ENCODE measurements at regions not wholly inside any gene's neighbourhood (a gene's known extent, or its start where the extent isn't known, plus 50 kb on each side); places are given as distances from the start of the nearest gene placed in this dataset.

DNA sequence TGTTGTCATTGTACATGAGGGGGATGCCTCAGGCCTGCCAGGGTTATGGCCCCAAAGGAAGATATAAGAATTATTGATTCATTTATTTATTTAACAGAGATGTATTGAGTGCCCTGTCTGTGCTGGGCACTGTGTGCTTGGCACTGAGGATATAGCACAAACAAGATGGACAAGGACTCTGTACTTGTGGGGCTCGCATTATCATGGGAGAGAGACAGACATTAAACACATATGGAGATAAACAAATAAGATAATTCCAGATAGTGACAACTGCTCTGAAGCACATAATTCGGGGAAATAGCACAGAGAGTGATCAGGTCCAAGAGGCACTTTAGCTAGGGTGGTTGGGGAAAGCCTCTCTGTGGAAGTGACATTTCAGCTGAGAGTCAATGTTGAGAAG, 119.8 kb upstream of the ARHGAP20 start:
- H2BK5ac ChIP-seq (ENCODE audit: insufficient read length, low read length), result no peak overlapping the region
- no peak overlapping the region for H3K27ac ChIP-seq (ENCODE audit: insufficient read length, low read depth, low read length)
- H2AK5ac ChIP-seq (ENCODE audit: insufficient read length, low read length), result no peak overlapping the region
- H4K5ac ChIP-seq (ENCODE audit: insufficient read length, low read depth, low read length), result no peak overlapping the region
- peaks cover 10 to 17% of the 10 kb centered on the region in 2 experiments for H3K4me1 Mint-ChIP-seq
- no peaks in the 10 kb centered on the region for H3K36me3 Mint-ChIP-seq (ENCODE audit: insufficient read depth in 1 of 3, low read depth in 3 of 3)
- H4K20me1 ChIP-seq (ENCODE audit: control insufficient read depth, insufficient read depth, insufficient read length), result no peaks in the 10 kb centered on the region
- no peak overlapping the region for H3K18ac ChIP-seq (ENCODE audit: insufficient read length, low read depth, low read length)
- no peak overlapping the region for H2BK120ac ChIP-seq (ENCODE audit: low read depth, low read length, poor library complexity, severe bottlenecking)
- DNase-seq, result no peak
- no peak overlapping the region for H3K23ac ChIP-seq (ENCODE audit: insufficient read length, low read depth, low read length)
- TF ChIP-seq CTCF (conservative IDR thresholded peaks at IDR 0.05), result no peak
- no CpG with 5 or more reads among the region's 2 CpGs for WGBS (ENCODE audit: extremely low coverage, insufficient read length, low lambda C conversion rate)
- no peaks in the 10 kb centered on the region for H3K27me3 Mint-ChIP-seq (ENCODE audit: low read depth)
- H3K9me3 ChIP-seq (ENCODE audit: control insufficient read depth, low read depth, low read length), result no peaks in the 10 kb centered on the region
- no peak overlapping the region for H3K4me3 Mint-ChIP-seq
- H3K9ac ChIP-seq (ENCODE audit: extremely low read depth, insufficient read length, low read length), result no peak overlapping the region
- no peak overlapping the region for H3K14ac ChIP-seq (ENCODE audit: insufficient read depth, low read length)
- no peak overlapping the region for H3K4ac ChIP-seq (ENCODE audit: low read depth, low read length)
- no peaks in the 10 kb centered on the region for H3K4me1 ChIP-seq (ENCODE audit: insufficient read depth, low read length)
- no peak overlapping the region for H3T11ph ChIP-seq (ENCODE audit: low read length)
- H3K27me3 ChIP-seq (ENCODE audit: insufficient read depth, low read length), result no peaks in the 10 kb centered on the region
- H3K27ac Mint-ChIP-seq, result peak overlapping the region in 1 of 3 experiments; percentile 31; a peak in 1 of 7 replicates
- no peak overlapping the region for H4K8ac ChIP-seq (replicated peaks; ENCODE audit: insufficient read length, low read depth, low read length)
- H3K9me3 Mint-ChIP-seq, result no peaks in the 10 kb centered on the region
- H2BK20ac ChIP-seq (ENCODE audit: low read depth, low read length, poor library complexity, severe bottlenecking), result no peak overlapping the region
- H3K56ac ChIP-seq (ENCODE audit: insufficient read length, low read depth, low read length), result no peak overlapping the region
- no peak overlapping the region for H2BK15ac ChIP-seq (ENCODE audit: low read depth, low read length)
- no peaks in the 10 kb centered on the region for H3K79me1 ChIP-seq (ENCODE audit: insufficient read depth, low read depth, low read length, poor library complexity, severe bottlenecking)
- H3K4me2 ChIP-seq (ENCODE audit: insufficient read depth, insufficient read length, low read length), result no peak overlapping the region
- no peak overlapping the region for H2BK12ac ChIP-seq (ENCODE audit: insufficient read length, low read depth, low read length)
- H4K91ac ChIP-seq (ENCODE audit: insufficient read length, low read depth, low read length), result no peak overlapping the region
- no peak overlapping the region for H2AFZ ChIP-seq (ENCODE audit: low read length)
- H3K79me2 ChIP-seq (ENCODE audit: insufficient read depth, low read length), result no peaks in the 10 kb centered on the region
- H3K23me2 ChIP-seq (ENCODE audit: insufficient read length, low read depth, low read length, poor library complexity, severe bottlenecking), result no peaks in the 10 kb centered on the region
